Mesodermal cell (in vitro differentiated cells): ENCODE measurements at regions not wholly inside any gene's neighbourhood (a gene's known extent, or its start where the extent isn't known, plus 50 kb on each side); places are given as distances from the start of the nearest gene placed in this dataset.

Experiments
- H3K27ac ChIP-seq: 2 replicates; pipeline ENCODE4 v1.7.0; 2013; ENCODE audit warnings: mild to moderate bottlenecking, low read depth, low read length, moderate library complexity; ENCODE audit not compliant: severe bottlenecking
- H3K36me3 ChIP-seq: 2 replicates; pipeline ENCODE4 v1.7.1; 2013; ENCODE audit warnings: mild to moderate bottlenecking, low read length, moderate library complexity; ENCODE audit not compliant: control insufficient read depth, insufficient read depth
- H3K4me1 ChIP-seq: one replicate; pipeline ENCODE4 v1.7.1; 2013; ENCODE audit warnings: mild to moderate bottlenecking, low read length; ENCODE audit not compliant: insufficient read depth, control insufficient read depth, poor library complexity, severe bottlenecking
- H3K4me3 ChIP-seq: 2 replicates; pipeline ENCODE4 v1.7.0; 2013; ENCODE audit warnings: low read length, control low read depth, mild to moderate bottlenecking; ENCODE audit not compliant: insufficient read depth, poor library complexity, severe bottlenecking; ENCODE audit errors: extremely low read depth
- H3K9me3 ChIP-seq: 2 replicates; pipeline ENCODE4 v1.7.1; 2013; ENCODE audit warnings: mild to moderate bottlenecking, low read length, moderate library complexity; ENCODE audit not compliant: control insufficient read depth
- WGBS, 2 experiments: methylation state at CpG; one replicate each; pipeline ENCODE4 v1.1.5; 2013; ENCODE audit warnings: missing lambda C conversion rate in 2 of 2; ENCODE audit not compliant: insufficient coverage in 2 of 2; 5-methylcytosine and 5-hydroxymethylcytosine counted together

GRCh38 chr19:5204212-5204611 lies 136.4 kb downstream of the PTPRS start:
- no peak overlapping the region for H3K27ac ChIP-seq
- no peak overlapping the region for H3K4me3 ChIP-seq
- H3K4me1 ChIP-seq, result no peaks in the 10 kb centered on the region
- peaks cover 11% of the 10 kb centered on the region for H3K9me3 ChIP-seq
- H3K36me3 ChIP-seq, result peaks cover 47% of the 10 kb centered on the region
- WGBS, 2 experiments, result 80% methylated on average over 2 of the region's 5 CpGs; no CpG with 5 or more reads in 1 of the 2 experiments
